SU-DHL-6 (cell line): ENCODE measurements at regions not wholly inside any gene's neighbourhood (a gene's known extent, or its start where the extent isn't known, plus 50 kb on each side); places are given as distances from the start of the nearest gene placed in this dataset.

ENCODE experiments used
- EZH2phosphoT487 ChIP-seq: fragments of 200-600 bp; sonication (generic), shearing (Covaris generic); conservative IDR thresholded peaks from 2 replicates; pipeline ENCODE4 v1.6.1; 2018; ENCODE audit warnings: mild to moderate bottlenecking, antibody characterized with exemption, low read length, moderate library complexity, mixed read lengths
- TF ChIP-seq, protein P1 (sequence below): fragments of 200-600 bp; sonication (generic); IDR thresholded peaks from one replicate; pipeline ENCODE4 v1.5.1; 2017; ENCODE audit warnings: antibody characterized with exemption, mild to moderate bottlenecking, low read length, moderate library complexity; ENCODE audit not compliant: insufficient read depth, poor library complexity, severe bottlenecking

DNA sequence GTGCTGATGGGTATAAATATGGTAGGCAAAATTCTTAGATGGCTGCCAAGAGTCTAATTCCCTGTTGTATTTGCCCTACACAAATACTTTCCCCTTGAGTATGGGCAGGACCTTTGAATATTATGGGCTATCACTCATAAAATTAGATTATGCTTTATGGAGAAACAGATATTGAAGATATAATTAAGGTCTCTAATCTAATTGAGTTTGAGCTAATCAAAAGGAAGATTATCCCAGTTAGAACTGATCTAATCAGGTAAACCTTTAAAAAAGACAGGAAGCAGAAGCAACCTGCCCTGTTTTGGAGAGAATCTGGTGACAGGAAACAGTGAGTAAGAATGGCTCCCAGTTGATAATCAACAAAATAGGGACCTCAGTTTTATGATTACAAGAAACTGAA, 609.0 kb upstream of the PRMT6 start:
- TF ChIP-seq, protein P1, sequence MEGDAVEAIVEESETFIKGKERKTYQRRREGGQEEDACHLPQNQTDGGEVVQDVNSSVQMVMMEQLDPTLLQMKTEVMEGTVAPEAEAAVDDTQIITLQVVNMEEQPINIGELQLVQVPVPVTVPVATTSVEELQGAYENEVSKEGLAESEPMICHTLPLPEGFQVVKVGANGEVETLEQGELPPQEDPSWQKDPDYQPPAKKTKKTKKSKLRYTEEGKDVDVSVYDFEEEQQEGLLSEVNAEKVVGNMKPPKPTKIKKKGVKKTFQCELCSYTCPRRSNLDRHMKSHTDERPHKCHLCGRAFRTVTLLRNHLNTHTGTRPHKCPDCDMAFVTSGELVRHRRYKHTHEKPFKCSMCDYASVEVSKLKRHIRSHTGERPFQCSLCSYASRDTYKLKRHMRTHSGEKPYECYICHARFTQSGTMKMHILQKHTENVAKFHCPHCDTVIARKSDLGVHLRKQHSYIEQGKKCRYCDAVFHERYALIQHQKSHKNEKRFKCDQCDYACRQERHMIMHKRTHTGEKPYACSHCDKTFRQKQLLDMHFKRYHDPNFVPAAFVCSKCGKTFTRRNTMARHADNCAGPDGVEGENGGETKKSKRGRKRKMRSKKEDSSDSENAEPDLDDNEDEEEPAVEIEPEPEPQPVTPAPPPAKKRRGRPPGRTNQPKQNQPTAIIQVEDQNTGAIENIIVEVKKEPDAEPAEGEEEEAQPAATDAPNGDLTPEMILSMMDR = no peak
- no peak for TF ChIP-seq EZH2phosphoT487
